Parathyroid adenoma (tissue), 2 donors: ENCODE measurements at regions not wholly inside any gene's neighbourhood (a gene's known extent, or its start where the extent isn't known, plus 50 kb on each side); places are given as distances from the start of the nearest gene placed in this dataset.

Experiments used
- H2AFZ ChIP-seq: fragments of 300-600 bp; sonication (generic); one replicate; pipeline ENCODE4 v1.7.0; 2017; ENCODE audit warnings: antibody characterized with exemption, mild to moderate bottlenecking
- H3K27ac ChIP-seq: fragments of 300-600 bp; sonication (generic); one replicate; pipeline ENCODE4 v1.7.0; 2017
- H3K27me3 ChIP-seq: fragments of 300-600 bp; sonication (generic); one replicate; pipeline ENCODE4 v1.7.0; 2017; ENCODE audit warnings: low read length; ENCODE audit not compliant: control insufficient read depth, insufficient read depth
- H3K36me3 ChIP-seq: fragments of 300-600 bp; sonication (generic); one replicate; pipeline ENCODE4 v1.7.0; 2017; ENCODE audit warnings: low read length; ENCODE audit not compliant: control insufficient read depth, insufficient read depth
- H3K4me1 ChIP-seq: fragments of 300-600 bp; sonication (generic); one replicate; pipeline ENCODE4 v1.7.0; 2017; ENCODE audit warnings: control low read depth
- H3K4me2 ChIP-seq: fragments of 300-600 bp; sonication (generic); one replicate; pipeline ENCODE4 v1.7.0; 2017; ENCODE audit warnings: low read length
- H3K4me3 ChIP-seq: fragments of 300-600 bp; sonication (generic); one replicate; pipeline ENCODE4 v1.7.0; 2017; ENCODE audit warnings: low read depth, low read length
- H3K79me2 ChIP-seq: fragments of 300-600 bp; sonication (generic); one replicate; pipeline ENCODE4 v1.7.0; 2017; ENCODE audit warnings: control low read depth
- H3K9ac ChIP-seq: fragments of 300-600 bp; sonication (generic); one replicate; pipeline ENCODE4 v1.7.0; 2017; ENCODE audit warnings: mild to moderate bottlenecking
- H3K9me3 ChIP-seq: fragments of 300-600 bp; sonication (generic); one replicate; pipeline ENCODE4 v1.7.0; 2017; ENCODE audit warnings: low read length; ENCODE audit not compliant: control insufficient read depth
- TF ChIP-seq, protein P1 (sequence below): fragments of 300-600 bp; sonication (generic); IDR thresholded peaks from one replicate; pipeline ENCODE4 v1.7.0; 2017; ENCODE audit warnings: antibody characterized with exemption, mild to moderate bottlenecking
- donor health status: primary hyperparathyroidism.

DNA sequence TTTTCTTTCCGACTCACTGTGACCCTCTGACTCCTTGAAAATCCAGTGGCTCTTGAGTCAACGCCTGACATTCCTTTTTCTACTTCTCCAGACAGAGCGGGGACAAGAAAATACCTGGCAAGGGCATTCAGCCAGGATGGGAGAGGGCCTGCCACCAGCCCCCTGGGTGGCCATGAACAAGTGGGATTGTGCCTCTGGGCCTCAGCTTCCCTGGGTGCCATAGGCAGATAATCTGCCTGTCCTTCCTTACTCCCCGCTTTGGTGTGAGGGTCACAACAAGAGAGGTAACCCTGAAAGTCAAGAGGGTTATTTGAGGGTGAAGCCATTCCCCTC is 613.9 kb upstream of the CADM1 start:
- TF ChIP-seq, protein P1, sequence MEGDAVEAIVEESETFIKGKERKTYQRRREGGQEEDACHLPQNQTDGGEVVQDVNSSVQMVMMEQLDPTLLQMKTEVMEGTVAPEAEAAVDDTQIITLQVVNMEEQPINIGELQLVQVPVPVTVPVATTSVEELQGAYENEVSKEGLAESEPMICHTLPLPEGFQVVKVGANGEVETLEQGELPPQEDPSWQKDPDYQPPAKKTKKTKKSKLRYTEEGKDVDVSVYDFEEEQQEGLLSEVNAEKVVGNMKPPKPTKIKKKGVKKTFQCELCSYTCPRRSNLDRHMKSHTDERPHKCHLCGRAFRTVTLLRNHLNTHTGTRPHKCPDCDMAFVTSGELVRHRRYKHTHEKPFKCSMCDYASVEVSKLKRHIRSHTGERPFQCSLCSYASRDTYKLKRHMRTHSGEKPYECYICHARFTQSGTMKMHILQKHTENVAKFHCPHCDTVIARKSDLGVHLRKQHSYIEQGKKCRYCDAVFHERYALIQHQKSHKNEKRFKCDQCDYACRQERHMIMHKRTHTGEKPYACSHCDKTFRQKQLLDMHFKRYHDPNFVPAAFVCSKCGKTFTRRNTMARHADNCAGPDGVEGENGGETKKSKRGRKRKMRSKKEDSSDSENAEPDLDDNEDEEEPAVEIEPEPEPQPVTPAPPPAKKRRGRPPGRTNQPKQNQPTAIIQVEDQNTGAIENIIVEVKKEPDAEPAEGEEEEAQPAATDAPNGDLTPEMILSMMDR: no peak
- H3K9me3 ChIP-seq: no peaks in the 10 kb centered on the region

DNA sequence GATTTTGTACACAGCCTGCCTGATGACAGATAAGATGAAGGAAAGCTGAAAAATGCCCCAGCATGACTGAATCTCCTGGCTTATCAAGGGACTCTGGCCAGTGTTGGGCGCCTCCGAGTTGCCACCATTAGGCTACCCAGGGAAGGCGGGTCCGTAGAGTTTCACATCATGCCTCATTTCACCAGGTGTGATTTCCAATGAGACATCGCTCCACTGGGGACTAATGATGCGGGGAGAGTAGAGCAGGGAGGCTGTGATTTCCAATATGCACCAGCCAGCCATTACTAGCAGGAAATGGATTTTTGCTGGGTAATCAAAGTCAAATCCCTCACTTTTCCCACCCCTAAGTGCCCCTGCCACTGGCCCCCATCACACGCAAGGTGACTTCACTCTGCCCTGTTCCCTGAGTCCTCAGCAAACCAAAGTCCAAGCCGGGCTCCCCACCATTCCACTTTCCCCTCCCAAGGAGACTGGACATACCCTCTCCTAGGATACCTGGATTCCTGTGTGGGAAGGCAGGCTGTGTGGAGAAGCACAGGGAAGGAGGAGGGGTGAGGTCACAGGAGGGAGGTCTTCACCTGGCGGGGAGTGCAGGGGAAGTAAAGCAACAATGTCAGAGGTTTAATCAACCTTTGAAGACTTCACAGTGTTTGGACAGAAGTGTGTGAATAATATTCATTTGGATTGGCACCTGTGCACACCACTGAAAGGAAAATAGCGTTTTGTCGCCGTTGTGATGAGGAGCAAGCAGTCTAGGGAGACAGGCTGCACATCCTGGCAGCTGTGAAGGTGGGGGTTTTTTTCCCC is 613.3 kb upstream of the CADM1 start:
- Histone ChIP-seq H2AFZ (no peak overlapping the region), H3K4me3 (no peak overlapping the region), H3K27ac (no peak overlapping the region), H3K9me3 (no peaks in the 10 kb centered on the region), H3K36me3 (no peaks in the 10 kb centered on the region), H3K4me2 (no peak overlapping the region), H3K79me2 (no peaks in the 10 kb centered on the region), H3K27me3 (no peaks in the 10 kb centered on the region), H3K9ac (no peak overlapping the region), H3K4me1 (no peaks in the 10 kb centered on the region)
- TF ChIP-seq, protein P1: no peak

More for the DNA sequence above, 613.9 kb upstream of the CADM1 start:
- no peaks in the 10 kb centered on the region for H3K27me3 ChIP-seq
- no peaks in the 10 kb centered on the region for H3K79me2 ChIP-seq
- no peak overlapping the region for H3K27ac ChIP-seq
- no peak overlapping the region for H3K9ac ChIP-seq
- H3K4me1 ChIP-seq: no peaks in the 10 kb centered on the region
- H3K36me3 ChIP-seq: no peaks in the 10 kb centered on the region
- H3K4me2 ChIP-seq: no peak overlapping the region
- H3K4me3 ChIP-seq: no peak overlapping the region
- H2AFZ ChIP-seq: no peak overlapping the region

DNA sequence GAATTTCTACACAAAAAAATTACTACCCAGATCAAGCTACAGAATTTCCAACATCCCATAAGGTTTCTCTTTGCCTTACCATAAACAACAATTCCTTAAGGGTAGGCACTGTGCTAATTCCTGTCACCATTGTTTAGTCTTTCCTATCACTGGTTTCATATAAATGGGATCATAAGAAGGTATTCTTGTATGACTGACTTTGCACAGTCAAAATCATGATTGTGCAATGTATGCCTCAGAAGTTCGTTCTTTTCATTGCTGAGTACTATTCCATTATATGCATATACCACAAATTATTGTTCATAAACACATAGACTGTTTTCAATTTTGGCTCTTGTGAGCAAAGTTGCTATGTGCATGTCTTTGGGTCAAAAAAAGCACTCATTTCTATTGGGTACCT is 611.6 kb upstream of the CADM1 start:
- no peaks in the 10 kb centered on the region for H3K27me3 ChIP-seq
- no peaks in the 10 kb centered on the region for H3K36me3 ChIP-seq
- no peak overlapping the region for H3K4me2 ChIP-seq
- no peak overlapping the region for H2AFZ ChIP-seq
- TF ChIP-seq, protein P1: no peak
- no peak overlapping the region for H3K9ac ChIP-seq
- no peaks in the 10 kb centered on the region for H3K9me3 ChIP-seq
- no peaks in the 10 kb centered on the region for H3K79me2 ChIP-seq
- no peaks in the 10 kb centered on the region for H3K4me1 ChIP-seq
- H3K27ac ChIP-seq: no peak overlapping the region
- H3K4me3 ChIP-seq: no peak overlapping the region

DNA sequence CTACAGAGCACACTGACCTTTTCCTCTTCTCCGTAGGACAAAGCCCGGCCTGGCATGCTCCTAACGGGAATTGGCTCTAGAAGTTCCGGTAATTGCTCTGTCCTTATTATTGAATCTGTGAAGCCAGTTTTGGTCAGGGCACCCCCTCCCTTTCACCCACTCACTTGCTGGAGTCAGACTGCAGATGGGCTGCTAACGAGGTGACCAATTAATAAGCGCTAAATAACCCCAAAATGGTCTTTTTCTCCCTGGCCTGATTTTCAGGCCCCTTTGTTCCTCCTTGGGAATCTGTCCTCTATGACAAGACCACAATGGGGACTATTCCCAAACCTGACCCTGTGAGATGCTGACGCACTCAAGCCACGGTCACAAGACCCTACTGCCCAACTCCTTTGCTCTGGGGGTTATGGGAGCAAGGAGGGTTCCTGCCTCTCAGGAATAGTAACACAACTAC is 610.0 kb upstream of the CADM1 start:
- H3K27ac ChIP-seq: no peak overlapping the region
- TF ChIP-seq, protein P1: no peak

More for the DNA sequence above, 610.0 kb upstream of the CADM1 start:
- Histone ChIP-seq H2AFZ (no peak overlapping the region), H3K9me3 (no peaks in the 10 kb centered on the region), H3K9ac (no peak overlapping the region), H3K27me3 (no peaks in the 10 kb centered on the region), H3K4me2 (no peak overlapping the region), H3K4me1 (no peaks in the 10 kb centered on the region), H3K4me3 (no peak overlapping the region), H3K79me2 (no peaks in the 10 kb centered on the region), H3K36me3 (no peaks in the 10 kb centered on the region)
